GM12864 (cell line): ENCODE measurements at regions not wholly inside any gene's neighbourhood (a gene's known extent, or its start where the extent isn't known, plus 50 kb on each side); places are given as distances from the start of the nearest gene placed in this dataset.
A peak's percentile ranks its signal among the peaks of the same experiment; 100 is the strongest.

ENCODE experiments used
- DNase-seq: peaks from one replicate; pipeline ENCODE4 v3.0.0-alpha.2; 2011; ENCODE audit warnings: low read depth
- H3K4me3 ChIP-seq: 2 replicates; pipeline ENCODE4 v1.5.1; 2011; ENCODE audit warnings: mild to moderate bottlenecking, low read depth, low read length, control low read depth
- CTCF ChIP-seq: IDR thresholded peaks from 2 replicates; pipeline ENCODE4 v1.5.1; 2011; ENCODE audit warnings: low read depth, mild to moderate bottlenecking, moderate library complexity, low read length, control low read depth, inconsistent platforms; ENCODE audit errors: missing control alignments

GRCh38 chr7:110066843-110067242, 1024.1 kb upstream of the LRRN3 start:
- no peak overlapping the region for H3K4me3 ChIP-seq
- DNase-seq = no peak
- TF ChIP-seq CTCF = no peak

GRCh38 chr7:110071192-110071591, 1019.7 kb upstream of the LRRN3 start:
- H3K4me3 ChIP-seq = no peak overlapping the region
- no peak for DNase-seq
- no peak for TF ChIP-seq CTCF

- no peak for TF ChIP-seq CTCF
- no peak for DNase-seq
- no peak overlapping the region for H3K4me3 ChIP-seq
These were observed 1015.5 kb upstream of the LRRN3 start for GRCh38 chr7:110075450-110075849.

DNA sequence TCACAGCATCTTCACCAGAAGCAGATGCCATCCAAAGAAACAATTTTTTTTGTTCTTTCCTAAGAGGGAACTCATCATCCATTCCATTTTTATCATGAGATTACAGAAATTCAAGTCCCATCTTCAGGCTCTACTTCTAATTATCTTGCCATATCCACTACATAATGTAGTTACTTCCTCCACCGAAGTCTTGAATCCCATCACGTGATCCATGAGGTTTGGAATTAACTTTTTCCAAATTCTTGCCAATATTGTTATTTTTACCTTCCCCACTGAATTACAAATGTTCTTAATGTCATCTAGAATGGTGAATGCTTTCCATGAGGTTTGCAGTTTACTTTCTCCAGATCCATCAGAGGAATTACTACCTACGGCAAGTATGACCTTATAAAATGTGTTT, 1014.7 kb upstream of the LRRN3 start:
- H3K4me3 ChIP-seq = no peak overlapping the region
- DNase-seq = no peak
- no peak for TF ChIP-seq CTCF

DNA sequence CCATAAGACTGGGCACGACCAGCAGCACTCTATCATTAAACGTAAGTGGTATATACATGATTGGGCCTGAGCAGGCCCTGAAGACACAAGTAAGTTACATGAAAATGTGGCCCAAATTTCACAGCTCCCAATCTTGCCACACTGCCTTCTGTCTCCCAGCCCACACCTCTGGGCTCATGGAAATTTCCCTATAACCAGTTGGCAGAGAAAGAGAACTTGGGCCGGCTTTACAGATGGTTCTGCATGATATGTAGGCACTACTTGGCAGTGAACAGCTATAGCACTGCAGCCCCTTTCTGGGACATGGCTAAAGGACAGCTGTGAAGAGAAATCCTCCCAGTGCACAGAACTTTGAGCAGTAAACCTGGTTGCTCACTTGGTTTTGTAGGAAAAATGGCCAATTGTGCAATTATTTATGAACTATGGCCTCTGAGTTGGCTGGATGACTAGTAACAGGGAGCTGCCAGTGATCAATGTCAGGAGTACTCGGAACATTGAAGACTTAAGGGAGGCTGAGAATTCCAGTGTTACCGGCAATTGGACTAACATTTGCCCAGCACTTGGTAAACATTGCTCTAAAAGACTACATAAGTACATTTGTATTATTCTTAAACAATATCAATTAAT, 1006.6 kb upstream of the LRRN3 start:
- DNase-seq = no peak
- TF ChIP-seq CTCF = no peak
- no peak overlapping the region for H3K4me3 ChIP-seq

- no peak overlapping the region for H3K4me3 ChIP-seq
- no peak for DNase-seq
- TF ChIP-seq CTCF = peak; percentile 29
These were observed 1000.7 kb upstream of the LRRN3 start for GRCh38 chr7:110090110-110090820.
